Testis (tissue), 2 donors: ENCODE measurements at regions not wholly inside any gene's neighbourhood (a gene's known extent, or its start where the extent isn't known, plus 50 kb on each side); places are given as distances from the start of the nearest gene placed in this dataset.

Experiments used
- DNase-seq: peaks from one replicate; pipeline ENCODE4 v3.0.0-alpha.2; 2019
- H3K27ac ChIP-seq, 2 donors: fragments of 200-600 bp; sonication (generic); one replicate each; pipeline ENCODE4 v1.5.1; 2019
- H3K27me3 ChIP-seq: fragments of 200-600 bp; sonication (generic); one replicate; pipeline ENCODE4 v1.5.1; 2019
- H3K36me3 ChIP-seq: fragments of 200-600 bp; sonication (generic); one replicate; pipeline ENCODE4 v1.5.1; 2017; ENCODE audit warnings: low read depth; ENCODE audit errors: missing control alignments
- H3K4me1 ChIP-seq: fragments of 200-600 bp; sonication (generic); one replicate; pipeline ENCODE4 v1.5.1; 2019
- H3K4me3 ChIP-seq, 2 donors: fragments of 200-600 bp; sonication (generic); one replicate each; pipeline ENCODE4 v1.5.1; 2017 to 2019
- H3K9me3 ChIP-seq: fragments of 200-600 bp; sonication (generic); one replicate; pipeline ENCODE4 v1.5.1; 2017
- POLR2A ChIP-seq: fragments of 450-650 bp; IDR thresholded peaks from one replicate; pipeline ENCODE4 v1.6.1; 2017; ENCODE audit warnings: antibody characterized with exemption, mild to moderate bottlenecking, moderate library complexity
- WGBS, 2 donors: methylation state at CpG; one replicate each; pipeline ENCODE4 v1.1.5; 2018; 5-methylcytosine and 5-hydroxymethylcytosine counted together
- intact Hi-C: fragments of 100-400 bp; cut with DNase I; formaldehyde crosslinking; loops from one replicate; pipeline ENCODE4 v1.15.1; 2023; ENCODE audit warnings: low total_unique reads
- TF ChIP-seq, protein P1 (sequence below), 3 experiments: fragments of 450-650 bp in 2 of 3; fragments of 200-600 bp in 1 of 3; sonication (generic) in 1 of 3; IDR thresholded peaks; one replicate each; pipeline ENCODE4 v1.5.1; 2016 to 2019; ENCODE audit warnings: antibody characterized with exemption in 3 of 3, mild to moderate bottlenecking in 2 of 3, moderate library complexity in 1 of 3

DNA sequence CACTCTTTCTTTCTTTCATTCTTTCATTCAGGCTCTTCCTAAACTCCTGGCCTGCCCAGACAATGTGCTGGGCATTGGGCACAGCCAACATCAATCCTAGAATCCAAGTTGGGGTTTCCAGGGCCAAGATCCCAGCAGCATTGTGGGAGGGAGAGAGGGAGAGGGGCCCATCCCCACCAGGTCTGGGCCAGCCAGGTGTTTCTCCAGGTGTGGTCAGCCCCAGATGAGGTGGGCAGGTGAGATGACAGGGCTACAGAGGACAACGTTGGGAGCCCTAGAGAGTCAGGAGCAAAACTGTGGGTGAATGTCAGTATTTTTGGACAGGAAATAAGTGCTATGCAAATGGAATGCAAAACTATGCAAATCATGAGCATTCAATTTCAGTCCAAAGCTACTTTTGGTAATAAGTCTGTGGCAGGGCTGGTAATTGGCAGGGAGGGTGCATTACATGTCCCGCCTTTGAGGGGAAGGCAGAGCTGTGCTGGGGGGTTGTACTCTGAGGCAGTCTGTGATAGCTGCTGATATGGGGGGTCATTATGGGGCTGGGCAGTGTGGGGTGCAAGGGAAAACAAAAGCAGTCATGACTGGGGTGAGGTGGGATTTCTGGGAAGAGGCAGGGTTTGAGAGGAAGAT lies 139.9 kb upstream of the IGSF21 start:
- no peaks in the 10 kb centered on the region for H3K4me1 ChIP-seq
- no peak for DNase-seq
- H3K27ac ChIP-seq: no peak overlapping the region
- no peak for TF ChIP-seq POLR2A
- TF ChIP-seq, protein P1, sequence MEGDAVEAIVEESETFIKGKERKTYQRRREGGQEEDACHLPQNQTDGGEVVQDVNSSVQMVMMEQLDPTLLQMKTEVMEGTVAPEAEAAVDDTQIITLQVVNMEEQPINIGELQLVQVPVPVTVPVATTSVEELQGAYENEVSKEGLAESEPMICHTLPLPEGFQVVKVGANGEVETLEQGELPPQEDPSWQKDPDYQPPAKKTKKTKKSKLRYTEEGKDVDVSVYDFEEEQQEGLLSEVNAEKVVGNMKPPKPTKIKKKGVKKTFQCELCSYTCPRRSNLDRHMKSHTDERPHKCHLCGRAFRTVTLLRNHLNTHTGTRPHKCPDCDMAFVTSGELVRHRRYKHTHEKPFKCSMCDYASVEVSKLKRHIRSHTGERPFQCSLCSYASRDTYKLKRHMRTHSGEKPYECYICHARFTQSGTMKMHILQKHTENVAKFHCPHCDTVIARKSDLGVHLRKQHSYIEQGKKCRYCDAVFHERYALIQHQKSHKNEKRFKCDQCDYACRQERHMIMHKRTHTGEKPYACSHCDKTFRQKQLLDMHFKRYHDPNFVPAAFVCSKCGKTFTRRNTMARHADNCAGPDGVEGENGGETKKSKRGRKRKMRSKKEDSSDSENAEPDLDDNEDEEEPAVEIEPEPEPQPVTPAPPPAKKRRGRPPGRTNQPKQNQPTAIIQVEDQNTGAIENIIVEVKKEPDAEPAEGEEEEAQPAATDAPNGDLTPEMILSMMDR (IDR thresholded peaks at IDR 0.05): no peak
- no peak overlapping the region for H3K4me3 ChIP-seq
- intact Hi-C loops: no loop called here
- no peaks in the 10 kb centered on the region for H3K9me3 ChIP-seq
- 73 to 76% methylated on average over 2 of the region's 2 CpGs for WGBS, 2 donors
- H3K27me3 ChIP-seq: no peaks in the 10 kb centered on the region
- H3K36me3 ChIP-seq: no peaks in the 10 kb centered on the region

DNA sequence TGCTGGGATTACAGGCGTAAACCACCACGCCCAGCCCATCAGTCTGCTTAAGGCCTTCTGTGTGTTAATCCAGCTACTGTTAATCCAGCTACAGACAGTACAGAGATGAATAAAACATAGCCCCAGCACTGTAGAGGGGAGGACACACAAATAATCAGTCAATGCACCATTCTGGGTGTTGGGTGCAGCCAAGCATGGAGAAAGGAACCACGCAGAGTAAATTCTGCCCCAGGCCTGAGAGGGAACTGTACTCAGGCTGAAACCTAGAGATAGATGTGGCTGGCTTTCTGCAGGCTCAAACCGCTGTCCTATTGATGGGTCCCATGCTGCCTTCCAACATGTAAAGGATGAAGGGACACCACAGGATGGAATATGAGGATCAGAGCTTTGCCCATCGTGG lies 136.8 kb upstream of the IGSF21 start:
- TF ChIP-seq, protein P1 (IDR thresholded peaks at IDR 0.05): no peak
- no peak for TF ChIP-seq POLR2A
- no peak for DNase-seq
- H3K36me3 ChIP-seq: no peaks in the 10 kb centered on the region
- H3K4me1 ChIP-seq: no peaks in the 10 kb centered on the region
- no peaks in the 10 kb centered on the region for H3K9me3 ChIP-seq
- no peak overlapping the region for H3K4me3 ChIP-seq
- intact Hi-C loops: no loop called here
- 87 to 92% methylated on average over 3 to 5 of the region's 5 CpGs for WGBS, 2 donors
- no peaks in the 10 kb centered on the region for H3K27me3 ChIP-seq
- H3K27ac ChIP-seq: no peak overlapping the region

DNA sequence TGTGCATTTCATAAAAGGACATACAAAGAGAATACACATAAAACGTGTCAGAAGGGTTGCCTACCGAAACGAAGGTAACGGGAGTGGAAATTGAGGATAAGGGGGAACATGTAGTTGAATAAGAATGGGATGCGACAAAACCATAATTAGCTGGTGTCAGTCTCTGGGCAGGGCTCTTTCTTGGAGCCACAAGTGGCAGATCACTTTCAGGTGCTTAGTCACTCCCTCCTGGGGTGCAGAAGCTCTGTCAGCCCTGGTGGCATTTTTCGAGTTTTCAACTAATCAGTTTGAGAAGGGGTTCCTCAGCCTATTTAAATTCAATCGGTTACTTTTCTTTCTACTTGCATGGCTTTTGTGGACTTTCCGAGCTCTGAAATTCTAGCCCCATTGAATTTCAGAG lies 133.9 kb upstream of the IGSF21 start:
- TF ChIP-seq, protein P1 (IDR thresholded peaks at IDR 0.05): no peak
- no peak for TF ChIP-seq POLR2A
- no peaks in the 10 kb centered on the region for H3K9me3 ChIP-seq
- WGBS, 2 donors: 69 to 71% methylated on average over 8 of the region's 8 CpGs
- no peaks in the 10 kb centered on the region for H3K27me3 ChIP-seq
- intact Hi-C loops: no loop called here
- no peak overlapping the region for H3K4me3 ChIP-seq
- no peaks in the 10 kb centered on the region for H3K36me3 ChIP-seq
- H3K27ac ChIP-seq: no peak overlapping the region
- no peak for DNase-seq
- H3K4me1 ChIP-seq: no peaks in the 10 kb centered on the region

DNA sequence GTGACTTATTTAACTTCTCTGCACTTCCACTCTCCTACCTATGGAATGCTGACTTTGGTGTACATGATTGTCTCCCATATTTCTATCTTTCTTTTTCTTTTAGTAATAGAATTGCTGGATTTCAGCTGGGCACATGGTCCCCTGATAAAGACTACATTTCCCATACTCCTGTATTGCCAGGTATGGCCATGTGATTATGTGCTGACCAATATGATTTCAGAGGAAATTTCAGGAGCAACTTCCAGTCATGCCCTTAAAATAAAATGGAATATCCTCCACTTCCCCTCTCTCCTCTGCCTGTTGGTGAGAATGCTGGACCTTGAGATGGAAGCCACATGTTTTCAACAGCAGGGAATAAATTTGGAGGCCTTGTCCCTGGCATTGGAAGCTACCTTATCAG lies 130.7 kb upstream of the IGSF21 start:
- Histone ChIP-seq H3K36me3 (no peaks in the 10 kb centered on the region), H3K9me3 (no peaks in the 10 kb centered on the region), H3K27me3 (no peaks in the 10 kb centered on the region), H3K4me3 (no peak overlapping the region), H3K4me1 (no peaks in the 10 kb centered on the region), H3K27ac (no peak overlapping the region)
- DNase-seq: no peak
- intact Hi-C loops: no loop called here
- TF ChIP-seq, protein P1 (IDR thresholded peaks at IDR 0.05): no peak
- no peak for TF ChIP-seq POLR2A

DNA sequence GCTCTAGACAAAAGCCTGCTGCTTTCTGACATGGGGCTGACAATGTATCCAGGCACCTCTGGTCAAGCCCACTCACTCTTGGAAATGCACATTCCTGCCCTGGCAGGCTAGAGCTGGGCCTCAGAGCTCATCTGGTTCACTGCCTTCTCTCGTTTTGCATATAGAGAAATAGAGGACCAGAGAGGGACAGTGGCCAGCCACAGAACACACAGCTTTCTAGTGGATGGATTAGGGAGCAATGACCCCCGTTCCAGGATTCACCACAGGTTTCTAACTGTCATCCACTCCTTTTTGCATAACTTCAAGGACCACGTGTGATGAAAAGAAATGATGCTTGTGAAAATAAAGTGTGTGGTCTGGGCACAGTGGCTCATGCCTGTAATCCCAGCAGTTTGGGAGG lies 129.6 kb upstream of the IGSF21 start:
- Histone ChIP-seq H3K27ac (no peak overlapping the region), H3K27me3 (no peaks in the 10 kb centered on the region), H3K4me3 (no peak overlapping the region), H3K4me1 (no peaks in the 10 kb centered on the region), H3K36me3 (no peaks in the 10 kb centered on the region), H3K9me3 (no peaks in the 10 kb centered on the region)
- intact Hi-C loops: no loop called here
- no peak for DNase-seq
- 73 to 78% methylated on average over 3 of the region's 3 CpGs for WGBS, 2 donors
- TF ChIP-seq, protein P1 (IDR thresholded peaks at IDR 0.05): no peak
- no peak for TF ChIP-seq POLR2A
